Neural cell (in vitro differentiated cells): ENCODE measurements at regions not wholly inside any gene's neighbourhood (a gene's known extent, or its start where the extent isn't known, plus 50 kb on each side); places are given as distances from the start of the nearest gene placed in this dataset.

Source experiments
- H2AFZ ChIP-seq: fragments of 200-600, 300-800 bp; sonication (generic), shearing (Covaris generic); 2 replicates; pipeline ENCODE4 v1.6.0; 2014; ENCODE audit warnings: low read depth, mild to moderate bottlenecking, antibody characterized with exemption, low read length, moderate library complexity
- H3F3A ChIP-seq: fragments of 200-600 bp; shearing (Covaris generic); 2 replicates; pipeline ENCODE4 v1.6.1; 2016; ENCODE audit warnings: mild to moderate bottlenecking, moderate library complexity, mixed read lengths, antibody characterized with exemption, low read length; ENCODE audit not compliant: insufficient read depth, poor library complexity, severe bottlenecking
- H3K27ac ChIP-seq: fragments of 200-600, 300-800 bp; sonication (generic), shearing (Covaris generic); 2 replicates; pipeline ENCODE4 v1.5.1; 2014; ENCODE audit warnings: mild to moderate bottlenecking, low read length, moderate library complexity
- H3K27me3 ChIP-seq: fragments of 300-800, 200-600 bp; sonication (generic), shearing (Covaris generic); 2 replicates; pipeline ENCODE4 v1.6.0; 2014; ENCODE audit warnings: mild to moderate bottlenecking, low read depth, low read length, moderate library complexity; ENCODE audit not compliant: insufficient read depth
- H3K36me3 ChIP-seq: fragments of 300-800, 200-600 bp; sonication (generic), shearing (Covaris generic); 2 replicates; pipeline ENCODE4 v1.5.1; 2014; ENCODE audit warnings: mild to moderate bottlenecking, antibody characterized with exemption, low read length, moderate library complexity; ENCODE audit not compliant: insufficient read depth
- H3K4me2 ChIP-seq: fragments of 300-800, 200-600 bp; sonication (generic), shearing (Covaris generic); 2 replicates; pipeline ENCODE4 v1.6.0; 2014; ENCODE audit warnings: mild to moderate bottlenecking, low read length
- H3K4me3 ChIP-seq: fragments of 300-800, 200-600 bp; sonication (generic), shearing (Covaris generic); 2 replicates; pipeline ENCODE4 v1.5.1; 2014; ENCODE audit warnings: mild to moderate bottlenecking, low read length, moderate library complexity
- H3K79me2 ChIP-seq: fragments of 200-600 bp; shearing (Covaris generic); replicated peaks from 2 replicates; pipeline ENCODE4 v1.6.0; 2014; ENCODE audit warnings: mild to moderate bottlenecking, low read length, moderate library complexity; ENCODE audit not compliant: insufficient read depth
- H3K9ac ChIP-seq: fragments of 300-800, 200-600 bp; sonication (generic), shearing (Covaris generic); 2 replicates; pipeline ENCODE4 v1.6.1; 2016; ENCODE audit warnings: mild to moderate bottlenecking, low read length, mixed read lengths
- H3K9me2 ChIP-seq: fragments of 200-600 bp; shearing (Covaris generic); 2 replicates; pipeline ENCODE4 v1.6.1; 2016; ENCODE audit warnings: mild to moderate bottlenecking, low read length, mixed read lengths; ENCODE audit not compliant: insufficient read depth
- H3K9me3 ChIP-seq: fragments of 200-600, 300-800 bp; sonication (generic), shearing (Covaris generic); 2 replicates; pipeline ENCODE4 v1.6.1; 2016; ENCODE audit warnings: mild to moderate bottlenecking, mixed run types, low read length, moderate library complexity, mixed read lengths
- H4K20me1 ChIP-seq: fragments of 200-600 bp; shearing (Covaris generic); 2 replicates; pipeline ENCODE4 v1.6.1; 2016; ENCODE audit warnings: mild to moderate bottlenecking, mixed run types; ENCODE audit not compliant: insufficient read depth
- EP300 ChIP-seq: fragments of 450-650 bp; conservative IDR thresholded peaks from 2 replicates; pipeline ENCODE4 v1.6.1; 2014; ENCODE audit warnings: antibody characterized with exemption, mild to moderate bottlenecking, moderate library complexity; ENCODE audit not compliant: poor library complexity, severe bottlenecking
- EZH2 ChIP-seq: fragments of 200-600, 300-800 bp; shearing (Covaris generic), sonication (generic); IDR thresholded peaks from 2 replicates; pipeline ENCODE4 v1.6.1; 2014; ENCODE audit warnings: antibody characterized with exemption, low read length, borderline replicate concordance, mild to moderate bottlenecking; ENCODE audit not compliant: insufficient read depth, poor library complexity, severe bottlenecking
- MXI1 ChIP-seq: fragments of 450-650 bp; conservative IDR thresholded peaks from 2 replicates; pipeline ENCODE4 v1.6.1; 2014; ENCODE audit warnings: antibody characterized with exemption, mild to moderate bottlenecking; ENCODE audit not compliant: poor library complexity, severe bottlenecking
- POLR2AphosphoS5 ChIP-seq: IDR thresholded peaks from 2 replicates; pipeline ENCODE4 v1.6.1; 2012
- RAD21 ChIP-seq: fragments of 450-650 bp; conservative IDR thresholded peaks from 2 replicates; pipeline ENCODE4 v1.6.1; 2014; ENCODE audit warnings: antibody characterized with exemption, mild to moderate bottlenecking, moderate library complexity
- SMC3 ChIP-seq: fragments of 450-650 bp; conservative IDR thresholded peaks from 2 replicates; pipeline ENCODE4 v1.6.1; 2014; ENCODE audit warnings: antibody characterized with exemption, mild to moderate bottlenecking, moderate library complexity; ENCODE audit not compliant: poor library complexity
- TAF1 ChIP-seq: IDR thresholded peaks from 2 replicates; pipeline ENCODE4 v1.6.1; 2012; ENCODE audit warnings: low read depth
- TF ChIP-seq, protein P1 (sequence below): fragments of 450-650 bp; IDR thresholded peaks from 2 replicates; pipeline ENCODE4 v1.5.1; 2014; ENCODE audit warnings: antibody characterized with exemption, mild to moderate bottlenecking, moderate library complexity; ENCODE audit not compliant: poor library complexity, severe bottlenecking
- TF ChIP-seq, protein P2 (sequence below): IDR thresholded peaks from 2 replicates; pipeline ENCODE4 v1.6.1; 2012; ENCODE audit warnings: borderline replicate concordance

DNA sequence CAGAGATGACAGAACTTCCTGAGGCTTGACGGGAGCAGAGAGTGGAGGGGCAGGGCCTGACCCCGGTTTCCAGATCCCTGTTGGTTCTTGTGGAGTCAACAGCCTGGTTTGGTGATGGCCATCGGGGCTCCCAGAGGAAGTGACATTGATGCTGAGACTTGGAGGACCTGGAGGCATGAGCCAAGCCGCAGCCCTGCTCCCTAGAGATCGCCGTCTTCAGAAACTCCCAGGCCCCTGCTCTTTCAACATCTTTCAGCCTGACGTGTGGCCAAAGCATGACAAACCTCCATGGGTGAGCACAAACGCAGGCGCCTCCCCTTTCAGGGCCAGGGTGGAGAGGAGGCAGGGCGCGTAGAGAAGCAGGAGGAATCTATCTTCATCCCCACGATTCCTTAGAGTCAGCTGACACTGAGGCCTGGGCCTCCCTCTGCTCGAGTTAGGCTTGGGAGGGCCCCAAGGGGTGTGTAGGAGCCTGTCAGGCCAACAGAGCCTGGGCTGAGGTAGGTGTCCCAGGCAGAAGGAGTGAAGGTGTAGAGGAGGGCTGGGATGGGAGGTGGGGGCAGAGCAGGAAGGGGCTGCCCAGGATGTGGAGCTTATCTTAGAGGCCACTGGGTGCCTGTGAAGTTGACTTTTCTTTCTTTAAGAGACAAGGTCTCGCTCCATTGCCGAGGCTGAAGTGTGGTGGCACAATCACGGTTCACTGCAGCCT, 56.1 kb upstream of the MED9 start:
- H3F3A ChIP-seq, result no peaks in the 10 kb centered on the region
- no peak for TF ChIP-seq RAD21
- TF ChIP-seq, protein P1, sequence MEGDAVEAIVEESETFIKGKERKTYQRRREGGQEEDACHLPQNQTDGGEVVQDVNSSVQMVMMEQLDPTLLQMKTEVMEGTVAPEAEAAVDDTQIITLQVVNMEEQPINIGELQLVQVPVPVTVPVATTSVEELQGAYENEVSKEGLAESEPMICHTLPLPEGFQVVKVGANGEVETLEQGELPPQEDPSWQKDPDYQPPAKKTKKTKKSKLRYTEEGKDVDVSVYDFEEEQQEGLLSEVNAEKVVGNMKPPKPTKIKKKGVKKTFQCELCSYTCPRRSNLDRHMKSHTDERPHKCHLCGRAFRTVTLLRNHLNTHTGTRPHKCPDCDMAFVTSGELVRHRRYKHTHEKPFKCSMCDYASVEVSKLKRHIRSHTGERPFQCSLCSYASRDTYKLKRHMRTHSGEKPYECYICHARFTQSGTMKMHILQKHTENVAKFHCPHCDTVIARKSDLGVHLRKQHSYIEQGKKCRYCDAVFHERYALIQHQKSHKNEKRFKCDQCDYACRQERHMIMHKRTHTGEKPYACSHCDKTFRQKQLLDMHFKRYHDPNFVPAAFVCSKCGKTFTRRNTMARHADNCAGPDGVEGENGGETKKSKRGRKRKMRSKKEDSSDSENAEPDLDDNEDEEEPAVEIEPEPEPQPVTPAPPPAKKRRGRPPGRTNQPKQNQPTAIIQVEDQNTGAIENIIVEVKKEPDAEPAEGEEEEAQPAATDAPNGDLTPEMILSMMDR, result no peak
- TF ChIP-seq TAF1, result no peak
- TF ChIP-seq MXI1, result no peak
- TF ChIP-seq, protein P2, sequence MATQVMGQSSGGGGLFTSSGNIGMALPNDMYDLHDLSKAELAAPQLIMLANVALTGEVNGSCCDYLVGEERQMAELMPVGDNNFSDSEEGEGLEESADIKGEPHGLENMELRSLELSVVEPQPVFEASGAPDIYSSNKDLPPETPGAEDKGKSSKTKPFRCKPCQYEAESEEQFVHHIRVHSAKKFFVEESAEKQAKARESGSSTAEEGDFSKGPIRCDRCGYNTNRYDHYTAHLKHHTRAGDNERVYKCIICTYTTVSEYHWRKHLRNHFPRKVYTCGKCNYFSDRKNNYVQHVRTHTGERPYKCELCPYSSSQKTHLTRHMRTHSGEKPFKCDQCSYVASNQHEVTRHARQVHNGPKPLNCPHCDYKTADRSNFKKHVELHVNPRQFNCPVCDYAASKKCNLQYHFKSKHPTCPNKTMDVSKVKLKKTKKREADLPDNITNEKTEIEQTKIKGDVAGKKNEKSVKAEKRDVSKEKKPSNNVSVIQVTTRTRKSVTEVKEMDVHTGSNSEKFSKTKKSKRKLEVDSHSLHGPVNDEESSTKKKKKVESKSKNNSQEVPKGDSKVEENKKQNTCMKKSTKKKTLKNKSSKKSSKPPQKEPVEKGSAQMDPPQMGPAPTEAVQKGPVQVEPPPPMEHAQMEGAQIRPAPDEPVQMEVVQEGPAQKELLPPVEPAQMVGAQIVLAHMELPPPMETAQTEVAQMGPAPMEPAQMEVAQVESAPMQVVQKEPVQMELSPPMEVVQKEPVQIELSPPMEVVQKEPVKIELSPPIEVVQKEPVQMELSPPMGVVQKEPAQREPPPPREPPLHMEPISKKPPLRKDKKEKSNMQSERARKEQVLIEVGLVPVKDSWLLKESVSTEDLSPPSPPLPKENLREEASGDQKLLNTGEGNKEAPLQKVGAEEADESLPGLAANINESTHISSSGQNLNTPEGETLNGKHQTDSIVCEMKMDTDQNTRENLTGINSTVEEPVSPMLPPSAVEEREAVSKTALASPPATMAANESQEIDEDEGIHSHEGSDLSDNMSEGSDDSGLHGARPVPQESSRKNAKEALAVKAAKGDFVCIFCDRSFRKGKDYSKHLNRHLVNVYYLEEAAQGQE, result no peak
- no peak for TF ChIP-seq EP300
- TF ChIP-seq POLR2AphosphoS5, result no peak
- TF ChIP-seq SMC3, result no peak
- TF ChIP-seq EZH2, result no peak
- no peaks in the 10 kb centered on the region for H3K27me3 ChIP-seq
- no peaks in the 10 kb centered on the region for H3K9me2 ChIP-seq
- peaks cover 4% of the 10 kb centered on the region for H3K9me3 ChIP-seq
- H3K79me2 ChIP-seq, result no peaks in the 10 kb centered on the region
- H3K4me3 ChIP-seq, result no peak overlapping the region
- H3K9ac ChIP-seq, result no peak overlapping the region
- H4K20me1 ChIP-seq, result no peaks in the 10 kb centered on the region
- H3K27ac ChIP-seq, result no peak overlapping the region
- no peaks in the 10 kb centered on the region for H3K36me3 ChIP-seq
- no peak overlapping the region for H3K4me2 ChIP-seq
- no peak overlapping the region for H2AFZ ChIP-seq

DNA sequence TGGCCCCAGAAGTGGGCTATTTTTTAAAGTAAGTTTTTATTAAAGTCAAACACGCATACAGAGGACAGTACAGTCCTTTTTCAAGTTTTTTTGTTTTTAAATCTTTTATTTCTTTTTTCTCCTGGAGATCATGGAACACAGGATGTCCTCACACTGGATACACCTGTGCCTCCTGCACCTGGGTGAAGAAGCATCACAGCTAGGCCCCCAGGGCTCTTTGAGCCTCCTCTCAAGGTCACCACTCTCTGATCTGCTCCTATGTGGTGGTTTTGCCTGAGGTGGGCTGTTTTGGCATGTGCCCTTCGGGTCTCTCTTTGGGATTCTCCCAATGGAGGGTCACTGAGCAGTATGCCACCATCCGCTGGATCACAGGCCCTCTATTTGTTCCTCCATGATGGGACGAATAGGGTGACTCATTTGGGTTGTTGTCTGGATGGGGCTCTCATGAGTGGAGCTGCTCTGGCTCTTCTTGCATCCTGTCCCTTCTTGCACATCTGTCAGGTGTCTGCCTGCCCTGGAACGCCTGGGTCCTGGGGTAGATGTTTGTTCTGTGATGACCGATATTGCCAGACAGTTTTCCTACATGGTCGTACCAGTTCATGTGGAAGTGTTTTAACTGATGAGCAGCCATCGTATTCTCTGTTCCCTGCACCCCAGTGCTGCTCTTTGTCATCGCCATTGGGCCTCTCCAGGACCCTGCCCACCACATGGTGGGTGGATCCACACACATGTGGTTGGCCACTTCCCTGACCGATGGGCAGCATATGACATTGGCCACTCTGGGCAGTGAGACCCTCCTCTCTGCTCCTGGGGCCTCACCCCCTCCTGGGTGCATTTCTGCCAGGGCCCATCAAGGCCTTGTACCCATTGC, 55.2 kb upstream of the MED9 start:
- Histone ChIP-seq H3K4me2 (no peak overlapping the region), H3K9me2 (no peaks in the 10 kb centered on the region), H4K20me1 (no peaks in the 10 kb centered on the region), H2AFZ (no peak overlapping the region), H3K9me3 (peaks cover 4% of the 10 kb centered on the region), H3K36me3 (no peaks in the 10 kb centered on the region), H3K4me3 (no peak overlapping the region), H3K27ac (no peak overlapping the region), H3K79me2 (no peaks in the 10 kb centered on the region), H3F3A (no peaks in the 10 kb centered on the region), H3K27me3 (no peaks in the 10 kb centered on the region), H3K9ac (no peak overlapping the region)
- no peak for TF ChIP-seq SMC3
- TF ChIP-seq POLR2AphosphoS5, result no peak
- no peak for TF ChIP-seq EP300
